ENCODE measurements at regions not wholly inside any gene's neighbourhood (a gene's known extent, or its start where the extent isn't known, plus 50 kb on each side); places are given as distances from the start of the nearest gene placed in this dataset.

GRCh38 chr4:14008494-14008893 lies 381.0 kb upstream of the BOD1L1 start:
- TF ChIP-seq YY1 (IDR thresholded peaks at IDR 0.05; ENCODE audit: insufficient read depth, insufficient read length) (no peak), SUZ12 (IDR thresholded peaks at IDR 0.05; ENCODE audit: extremely low read depth, insufficient read depth, insufficient read length) (no peak)

Data from NT2/D1 (cell line).